ENCODE measurements at regions not wholly inside any gene's neighbourhood (a gene's known extent, or its start where the extent isn't known, plus 50 kb on each side); places are given as distances from the start of the nearest gene placed in this dataset.
"Not testable (repeated sequence)": the region's sequence is repeated elsewhere in the genome, so short reads cannot be mapped to it uniquely, and the experiment has no call there.

DNA sequence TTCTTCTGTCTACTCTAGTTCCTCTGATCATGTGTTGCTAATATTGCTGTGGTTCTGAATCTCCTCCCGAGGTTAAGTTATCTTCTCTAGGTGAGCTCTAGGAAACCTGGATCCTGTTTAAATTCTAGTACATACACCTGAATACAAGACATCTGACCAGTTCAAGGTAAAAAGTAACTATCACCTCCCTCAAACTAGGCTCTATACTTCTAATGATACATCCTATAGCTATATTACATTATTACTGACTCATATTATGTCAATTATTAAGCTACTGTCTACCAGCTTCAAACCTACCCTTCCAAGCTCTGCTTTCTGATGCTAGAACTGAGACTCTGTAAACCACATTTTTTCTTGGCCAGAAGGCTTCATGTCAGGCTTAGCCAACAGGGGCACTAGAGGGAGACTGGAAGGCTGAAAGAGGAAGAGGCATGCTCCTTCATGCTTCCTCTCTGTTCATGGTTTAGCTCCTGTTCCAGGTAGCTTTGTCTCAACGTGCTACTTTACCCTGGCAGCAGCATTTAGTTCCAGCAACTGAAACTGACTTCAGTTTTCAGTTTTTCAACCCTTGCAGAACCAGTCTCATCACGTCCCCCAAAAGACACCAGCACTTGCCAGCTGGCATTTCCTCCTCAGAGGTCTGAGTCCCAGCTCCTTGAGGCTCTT is 148.4 kb upstream of the TOP1 start:
- intact Hi-C loops (cut with DNase I), result no loop called here
- no peak for DNase-seq (ENCODE audit: low spot score)

DNA sequence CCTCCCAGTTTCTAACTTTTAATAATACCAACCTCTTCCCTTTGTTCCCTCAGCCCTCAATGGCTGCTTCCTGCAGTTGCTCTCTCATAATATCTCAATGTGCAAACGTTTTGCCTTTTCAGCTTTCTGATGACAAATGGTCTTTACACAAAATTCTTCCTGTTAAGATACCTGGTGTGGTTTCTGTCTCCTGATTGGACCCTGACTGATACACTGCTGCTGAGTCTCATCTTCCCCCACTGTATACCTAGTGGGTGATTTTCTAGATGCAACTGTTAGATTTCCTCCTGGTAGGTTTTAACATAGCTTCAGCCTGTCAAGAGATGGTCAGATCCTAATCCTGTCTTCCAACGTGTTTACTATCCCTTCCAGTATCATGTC is 147.9 kb upstream of the TOP1 start:
- no peak for DNase-seq (ENCODE audit: low spot score)
- intact Hi-C loops (cut with DNase I), result no loop called here

DNA sequence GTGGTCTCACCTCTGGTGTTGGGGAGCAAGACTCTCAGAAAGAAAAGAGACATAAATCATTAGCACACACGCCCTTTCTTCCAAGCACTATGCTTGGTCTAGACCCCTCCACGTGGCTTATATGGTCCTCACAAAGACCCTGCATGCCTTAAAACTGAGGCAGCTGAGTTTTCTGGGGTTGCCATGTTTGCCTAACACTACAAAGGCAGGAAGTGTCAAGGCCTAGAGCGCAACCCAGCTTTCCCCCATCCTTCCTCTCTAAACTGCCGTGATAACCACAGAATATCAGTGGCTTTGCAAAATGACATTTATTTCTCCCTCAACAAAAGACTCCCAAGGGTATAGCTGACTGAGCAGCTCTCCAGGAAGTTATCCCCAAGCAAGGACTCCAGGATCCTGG is 146.5 kb upstream of the TOP1 start:
- DNase-seq (ENCODE audit: low spot score), result no peak
- intact Hi-C loops (cut with DNase I), result no loop called here

DNA sequence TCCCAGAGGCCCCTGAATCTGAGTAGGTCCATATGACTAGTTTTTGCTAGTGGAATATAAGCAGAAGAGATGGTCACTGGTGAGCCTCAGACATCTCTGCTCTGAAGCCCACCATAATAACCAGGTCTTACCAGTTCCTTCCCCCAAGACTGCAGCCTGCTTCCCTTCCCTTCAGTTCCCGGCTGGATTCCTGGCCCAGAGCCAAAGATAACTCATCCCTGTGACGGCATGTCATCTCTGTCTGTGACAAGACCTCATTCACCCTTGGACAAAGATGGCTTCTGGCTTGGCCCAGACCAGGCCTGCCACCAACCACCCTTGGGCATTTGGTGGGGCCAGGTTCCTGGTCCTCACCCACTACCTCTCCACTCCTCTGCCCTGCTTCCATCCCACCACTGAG is 145.5 kb upstream of the TOP1 start:
- intact Hi-C loops (cut with DNase I), result no loop called here
- DNase-seq (ENCODE audit: low spot score), result no peak

DNA sequence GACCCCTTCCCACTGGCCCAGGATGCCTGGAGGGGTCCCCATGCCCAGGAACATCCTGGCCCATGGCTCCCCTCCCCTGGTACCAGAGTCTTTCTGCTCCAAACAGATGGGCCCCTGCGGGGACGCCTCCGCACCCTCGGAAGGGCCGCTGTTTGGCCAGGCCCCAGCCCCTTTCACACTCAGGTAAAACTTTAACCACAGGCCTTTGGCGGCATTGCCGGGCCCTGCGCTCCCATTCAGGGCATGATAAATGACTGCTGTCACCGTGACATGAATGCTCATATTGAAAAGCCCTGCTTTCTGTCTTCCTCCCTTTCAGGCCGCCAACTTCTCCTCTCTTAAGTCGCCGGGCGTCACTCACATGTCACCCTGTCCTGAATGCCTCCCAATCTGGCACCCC is 141.5 kb upstream of the TOP1 start:
- intact Hi-C loops (cut with DNase I), result no loop called here
- no peak for DNase-seq (ENCODE audit: low spot score)

DNA sequence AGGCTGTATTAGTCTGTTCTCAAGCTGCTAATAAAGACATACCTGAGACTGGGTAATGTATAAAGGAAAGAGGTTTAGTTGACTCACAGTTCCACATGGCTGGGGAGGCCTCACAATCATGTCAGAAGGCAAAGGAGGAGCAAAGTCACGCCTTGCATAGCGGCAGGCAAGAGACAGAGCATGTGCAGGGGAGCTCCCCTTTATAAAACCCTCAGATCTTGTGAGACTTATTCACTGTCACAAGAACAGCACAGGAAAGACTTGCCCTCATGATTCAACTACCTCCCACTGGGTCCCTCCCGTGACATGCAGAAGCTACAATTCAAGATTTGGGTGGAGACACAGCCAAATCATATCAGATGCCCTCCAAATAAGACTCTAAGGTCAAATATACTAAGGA is 139.4 kb upstream of the TOP1 start:
- DNase-seq (ENCODE audit: low spot score); intact Hi-C loops (cut with DNase I): not testable (repeated sequence)

DNA sequence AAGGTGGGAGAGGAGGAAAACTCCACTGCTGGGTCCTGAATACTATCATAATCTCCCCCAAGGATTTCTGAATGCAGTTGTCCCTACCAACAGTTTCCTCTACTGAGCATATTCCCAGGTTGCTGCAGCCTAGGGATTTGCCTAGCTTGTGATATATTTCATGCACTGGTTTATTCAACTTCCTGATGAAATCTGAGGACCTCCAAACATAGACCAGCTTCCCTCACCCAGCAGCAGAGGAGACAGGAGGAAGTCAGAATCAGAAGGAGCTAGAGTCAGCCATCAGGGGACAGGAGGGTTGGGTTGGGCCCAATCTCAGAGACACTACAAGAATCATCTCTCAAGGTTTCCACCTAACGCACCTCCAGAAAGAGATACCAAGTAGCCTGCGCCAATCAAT is 138.4 kb upstream of the TOP1 start:
- DNase-seq (ENCODE audit: low spot score), result no peak
- intact Hi-C loops (cut with DNase I), result no loop called here

DNA sequence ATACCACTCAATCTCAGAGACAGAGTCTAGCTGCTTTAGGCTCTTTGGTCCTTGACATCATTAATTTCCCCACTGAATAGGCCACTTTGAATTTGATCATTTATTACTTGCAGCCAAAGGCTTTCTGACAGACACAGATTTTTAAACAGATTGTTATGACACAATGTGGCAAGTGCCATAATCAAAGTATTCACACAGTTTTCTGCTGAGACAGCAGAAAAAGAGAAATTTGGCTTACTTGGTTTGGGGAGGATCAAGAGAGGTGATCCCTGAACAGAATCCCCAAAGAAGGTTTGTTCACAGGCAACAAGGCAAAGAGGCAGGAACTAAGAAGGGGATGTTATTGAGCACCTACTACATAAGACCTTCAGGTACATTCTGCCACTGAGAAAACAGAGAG is 138.0 kb upstream of the TOP1 start:
- DNase-seq (ENCODE audit: low spot score), result no peak
- intact Hi-C loops (cut with DNase I), result no loop called here

DNA sequence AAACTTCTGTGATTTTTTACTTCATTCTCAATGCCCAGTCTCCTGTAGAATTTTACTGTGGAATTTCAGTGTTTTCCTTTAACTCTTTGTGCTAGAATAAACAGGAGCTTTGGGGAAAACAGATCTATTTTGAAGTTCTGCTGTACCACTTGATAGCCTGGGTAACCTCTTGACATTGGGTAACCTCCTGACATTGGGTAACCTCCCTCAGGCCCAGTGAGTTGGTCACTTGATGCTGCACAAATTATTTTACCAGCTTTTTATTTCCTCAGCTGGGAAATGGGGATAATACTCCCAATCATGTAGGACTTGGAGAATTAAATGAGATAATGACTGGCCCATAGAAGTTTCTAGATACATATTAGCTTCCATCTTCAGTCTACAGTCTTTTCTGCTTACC is 137.3 kb upstream of the TOP1 start:
- no peak for DNase-seq (ENCODE audit: low spot score)
- intact Hi-C loops (cut with DNase I), result no loop called here

DNA sequence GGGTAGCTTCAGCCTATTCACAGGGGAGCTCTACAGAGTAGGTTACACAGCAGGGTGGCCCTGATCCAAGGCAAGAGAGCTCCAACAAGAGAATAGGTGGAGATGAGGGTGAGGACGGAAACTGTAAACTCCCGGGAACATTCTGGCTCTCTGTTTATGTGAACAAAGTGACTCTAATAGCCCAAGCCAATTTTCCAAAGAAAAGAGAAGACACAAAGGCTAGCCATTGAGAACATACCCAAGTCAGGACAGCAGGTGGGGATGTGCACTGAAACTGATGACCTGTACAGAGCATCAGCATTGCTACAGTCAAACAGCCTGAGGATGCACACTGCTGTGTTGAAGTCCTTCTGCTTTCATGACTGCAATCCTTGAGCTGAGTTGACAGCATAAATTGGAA is 136.0 kb upstream of the TOP1 start:
- intact Hi-C loops (cut with DNase I), result no loop called here
- DNase-seq (ENCODE audit: low spot score), result no peak

DNA sequence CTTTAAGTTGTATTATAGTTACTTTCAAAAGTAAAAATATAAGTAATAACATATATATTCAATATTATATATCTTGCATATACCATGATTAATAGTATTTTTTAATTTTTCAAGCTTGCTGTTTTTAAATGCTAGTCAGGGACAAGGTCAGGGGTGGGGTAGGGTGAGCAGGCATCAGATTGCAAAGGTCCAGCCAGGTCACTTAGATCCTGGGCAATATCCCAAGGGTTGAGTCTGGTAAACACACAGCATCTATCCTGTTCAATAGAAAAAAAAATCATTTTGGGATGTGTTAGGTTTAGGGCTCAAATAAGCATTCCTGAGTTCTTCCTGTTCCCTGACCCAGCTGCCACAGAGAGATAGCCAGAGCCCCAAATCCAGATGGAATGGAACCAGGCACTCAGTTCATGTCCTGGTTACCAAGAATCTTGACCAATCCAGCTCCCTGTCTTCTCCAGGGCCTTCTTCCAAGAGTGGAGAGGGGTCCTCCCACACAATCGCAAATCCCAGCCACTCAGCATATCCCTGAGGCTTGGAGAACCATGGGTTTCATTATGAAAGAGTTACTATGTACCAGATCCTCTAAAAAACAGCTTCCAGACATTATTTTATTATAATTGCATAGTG is 134.9 kb upstream of the TOP1 start:
- intact Hi-C loops (cut with DNase I), result no loop called here
- DNase-seq (ENCODE audit: low spot score), result no peak

DNA sequence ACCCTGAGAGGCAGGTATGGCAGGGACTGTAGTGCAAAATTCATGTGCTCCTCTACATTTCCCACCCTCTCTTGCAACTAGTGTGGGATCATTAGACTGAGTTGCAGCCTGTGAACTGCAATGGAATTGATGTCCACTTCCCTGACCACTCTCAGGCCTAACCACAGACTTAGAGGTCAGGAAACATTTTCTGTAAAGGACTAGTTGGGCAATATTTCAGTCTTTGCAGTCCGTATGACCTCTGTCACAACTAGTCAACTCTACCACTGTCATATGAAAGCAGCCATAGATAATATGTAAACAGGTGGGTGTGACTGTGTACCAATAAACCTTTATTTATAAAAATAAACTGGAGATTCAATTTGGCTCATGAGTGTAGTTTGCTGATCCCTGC is 134.4 kb upstream of the TOP1 start:
- no peak for DNase-seq (ENCODE audit: low spot score)
- intact Hi-C loops (cut with DNase I), result no loop called here

DNA sequence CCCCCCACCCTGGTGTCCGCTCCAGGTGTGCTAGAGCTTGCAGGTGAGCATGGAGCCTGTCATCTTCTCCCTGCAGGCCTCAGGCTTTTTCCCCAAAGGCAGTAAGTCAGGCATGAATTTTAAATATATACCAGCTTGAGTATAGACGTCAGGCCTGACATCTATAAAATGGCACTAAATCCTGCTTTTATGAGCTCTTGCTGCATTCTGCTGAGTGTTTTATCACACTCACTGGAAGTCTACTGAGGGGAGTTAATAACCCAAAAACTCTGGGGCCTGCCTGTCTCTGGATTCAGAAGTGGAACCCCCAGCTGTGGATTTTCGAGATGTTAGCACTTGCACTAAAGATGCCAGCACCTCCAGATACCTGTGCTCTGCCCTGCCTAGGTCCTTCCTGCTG is 133.4 kb upstream of the TOP1 start:
- intact Hi-C loops (cut with DNase I), result no loop called here
- DNase-seq (ENCODE audit: low spot score), result no peak

DNA sequence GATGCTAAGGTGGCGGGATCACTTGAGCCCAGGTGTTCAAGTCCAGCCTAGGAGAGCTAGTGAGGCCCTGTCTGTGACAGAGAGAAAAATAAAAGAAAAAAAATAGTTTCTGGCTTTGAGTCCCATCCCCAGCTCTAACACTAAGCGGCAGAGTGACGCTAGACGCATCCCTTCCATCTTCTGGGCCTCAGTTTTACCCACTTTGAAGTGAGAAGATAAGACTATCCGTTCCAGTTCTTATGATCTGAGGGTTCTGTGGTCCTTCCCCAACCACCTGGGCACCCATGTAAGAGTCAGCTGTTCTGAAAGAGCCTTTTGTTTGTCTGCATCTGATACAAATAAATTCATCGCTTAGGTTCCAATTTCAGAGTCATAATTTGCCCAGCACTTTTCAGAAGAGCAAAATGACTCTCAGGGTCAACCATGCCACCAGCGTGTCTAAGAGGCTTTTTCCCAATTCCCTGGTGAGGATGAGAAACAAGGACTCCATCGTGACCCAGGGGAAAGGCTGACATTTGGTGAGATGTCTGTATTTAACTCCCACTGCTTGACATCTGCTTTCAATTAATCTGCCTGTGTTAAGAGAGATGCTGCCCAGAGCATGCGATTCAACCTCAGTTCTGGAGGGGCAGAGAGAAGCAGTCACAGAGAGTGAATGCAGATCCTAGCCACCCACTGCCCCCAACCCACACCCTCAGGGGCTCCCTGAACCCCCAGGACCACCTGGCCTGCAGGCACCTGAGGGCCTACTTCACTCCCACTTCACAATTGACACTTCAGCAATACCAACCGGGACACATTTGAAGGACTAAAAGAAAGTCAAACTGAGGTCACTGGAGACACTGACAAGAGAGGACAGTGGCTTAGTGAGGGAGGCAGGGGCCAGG is 131.6 kb upstream of the TOP1 start:
- intact Hi-C loops (cut with DNase I), result no loop called here
- DNase-seq (ENCODE audit: low spot score), result no peak

DNA sequence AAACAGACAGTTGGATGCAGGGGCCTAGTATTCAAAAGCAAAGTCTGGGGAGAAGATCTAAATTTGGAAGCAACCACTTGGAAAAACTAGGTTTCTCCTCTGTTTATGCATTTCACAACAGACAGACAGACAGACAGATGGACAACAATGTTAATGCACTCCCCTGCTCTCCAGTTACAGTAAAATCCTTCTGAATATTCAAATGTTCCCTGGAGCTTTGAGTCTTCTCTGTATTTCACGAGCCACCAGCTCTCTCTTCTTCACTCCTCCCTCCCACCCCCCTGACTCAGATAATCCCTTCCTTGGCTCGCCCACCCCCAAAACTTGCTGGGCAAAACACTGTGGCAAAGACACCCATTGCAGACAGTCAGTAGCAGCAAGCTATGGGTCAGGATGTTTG is 129.3 kb upstream of the TOP1 start:
- intact Hi-C loops (cut with DNase I), result no loop called here
- DNase-seq (ENCODE audit: low spot score), result no peak

DNA sequence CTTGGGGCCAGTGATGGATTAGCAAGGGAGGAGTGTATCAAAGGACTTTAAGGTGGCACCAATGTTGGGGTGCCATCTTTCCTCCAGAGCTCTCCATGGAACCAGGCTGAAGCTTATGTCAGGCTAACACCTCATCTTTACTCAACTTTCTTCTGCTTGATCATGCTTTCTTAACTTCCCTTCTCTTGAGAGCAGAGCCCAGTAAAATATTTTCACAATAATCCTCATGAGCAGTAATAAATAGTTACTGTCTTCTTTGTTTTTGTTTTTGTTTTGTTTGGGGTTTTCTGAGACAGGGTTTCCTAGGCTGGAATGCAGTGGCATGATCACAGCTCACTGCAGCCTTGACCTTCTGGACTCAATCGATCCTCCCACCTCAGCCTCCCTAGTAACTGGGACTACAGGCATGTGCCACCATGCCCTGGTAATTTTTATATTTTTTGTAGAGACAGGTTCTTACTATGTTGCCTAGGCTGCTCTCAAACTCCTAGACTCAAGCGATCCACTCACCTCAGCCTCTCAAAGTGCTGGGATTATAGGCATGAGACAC is 127.9 kb upstream of the TOP1 start:
- intact Hi-C loops (cut with DNase I), result no loop called here

DNA sequence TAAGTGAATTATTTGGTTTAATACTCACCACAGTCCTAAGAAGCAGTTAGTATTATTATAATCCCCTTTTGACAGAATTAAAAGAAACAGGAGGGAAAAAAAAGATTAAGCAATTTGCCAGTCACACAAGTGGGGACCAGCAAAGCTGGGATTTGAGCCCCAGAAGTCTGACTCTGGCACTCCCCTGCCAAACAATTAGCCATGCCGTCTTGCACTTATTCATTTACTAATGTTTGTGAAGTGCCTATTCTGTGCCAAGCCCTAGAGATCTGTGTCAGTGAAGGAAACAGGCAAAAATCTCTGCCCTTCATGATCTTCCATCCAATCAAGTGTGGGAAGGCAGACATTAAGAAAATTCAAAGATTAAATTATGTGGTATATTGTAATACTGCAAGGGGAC is 126.0 kb upstream of the TOP1 start:
- no peak for DNase-seq (ENCODE audit: low spot score)
- intact Hi-C loops (cut with DNase I), result no loop called here

More for the DNA sequence above, 127.9 kb upstream of the TOP1 start:
- DNase-seq (ENCODE audit: low spot score), result no peak

DNA sequence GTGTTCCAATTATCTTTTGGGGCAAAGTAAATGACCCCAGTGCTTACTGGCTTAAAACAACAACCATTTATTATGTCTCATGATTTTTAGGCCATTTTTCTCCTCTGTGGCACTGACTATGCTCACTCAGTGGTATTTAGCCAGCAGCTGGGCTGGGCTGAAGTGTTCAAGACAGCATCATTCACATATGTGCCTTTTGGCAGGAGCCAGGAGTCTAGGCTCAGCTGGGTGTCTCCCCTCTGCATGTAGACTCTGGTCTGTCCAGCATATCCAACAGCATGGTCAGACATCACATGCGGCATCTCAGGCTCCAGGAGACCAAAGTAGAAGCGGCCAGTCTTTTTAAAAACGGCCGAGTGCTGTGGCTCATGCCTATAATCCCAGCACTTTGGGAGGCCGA is 120.3 kb upstream of the TOP1 start:
- intact Hi-C loops (cut with DNase I), result no loop called here
- no peak for DNase-seq (ENCODE audit: low spot score)

DNA sequence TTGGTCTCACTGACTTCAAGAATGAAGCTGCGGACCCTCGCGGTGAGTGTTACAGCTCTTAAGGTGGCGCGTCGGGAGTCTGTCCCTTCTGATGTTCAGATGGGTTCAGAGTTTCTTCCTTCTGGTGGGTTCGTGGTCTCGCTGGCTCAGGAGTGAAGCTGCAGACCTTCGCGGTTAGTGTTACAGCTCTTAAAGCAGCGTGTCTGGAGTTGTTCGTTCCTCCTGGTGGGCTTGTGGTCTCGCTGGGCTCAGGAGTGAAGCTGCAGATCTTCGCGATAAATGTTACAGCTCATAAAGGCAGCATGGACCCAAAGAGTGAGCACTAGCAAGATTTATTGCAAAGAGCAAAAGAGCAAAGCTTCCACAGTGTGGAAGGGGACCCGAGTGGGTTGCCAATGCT is 119.1 kb upstream of the TOP1 start:
- DNase-seq (ENCODE audit: low spot score); intact Hi-C loops (cut with DNase I): not testable (repeated sequence)

DNA sequence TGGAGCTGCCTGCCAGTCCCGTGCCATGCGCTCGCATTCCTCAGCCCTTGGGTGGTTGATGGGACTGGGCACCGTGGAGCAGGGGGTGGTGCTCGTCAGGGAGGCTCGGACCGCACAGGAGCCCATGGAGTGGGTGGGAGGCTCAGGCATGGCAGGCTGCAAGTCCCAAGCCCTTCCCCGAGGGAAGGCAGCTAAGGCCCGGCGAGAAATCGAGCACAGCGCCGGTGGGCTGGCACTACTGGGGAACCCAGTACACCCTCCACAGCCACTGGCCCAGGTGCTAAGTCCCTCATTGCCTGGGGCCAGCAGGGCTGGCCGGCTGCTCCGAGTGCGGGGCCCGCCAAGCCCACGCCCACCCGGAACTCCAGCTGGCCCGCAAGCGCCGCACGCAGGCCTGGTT is 118.2 kb upstream of the TOP1 start:
- intact Hi-C loops (cut with DNase I), result not testable (repeated sequence)

DNA sequence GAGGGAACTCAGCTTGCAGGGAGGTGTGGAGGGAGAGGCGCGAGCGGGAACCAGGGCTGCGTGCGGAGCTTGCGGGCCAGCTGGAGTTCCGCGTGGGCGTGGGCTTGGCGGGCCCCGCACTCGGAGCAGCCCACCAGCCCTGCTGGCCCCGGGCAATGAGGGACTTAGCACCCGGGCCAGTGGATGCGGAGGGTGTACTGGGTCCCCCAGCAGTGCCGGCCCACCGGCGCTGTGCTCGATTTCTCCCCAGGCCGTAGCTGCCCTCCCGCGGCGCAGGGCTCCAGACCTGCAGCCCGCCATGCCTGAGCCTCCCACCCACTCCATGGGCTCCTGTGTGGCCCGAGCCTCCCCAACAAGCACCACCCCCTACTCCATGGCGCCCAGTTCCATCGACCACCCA is 117.5 kb upstream of the TOP1 start:
- intact Hi-C loops (cut with DNase I); DNase-seq (ENCODE audit: low spot score): not testable (repeated sequence)

More for the DNA sequence above, 118.2 kb upstream of the TOP1 start:
- not testable (repeated sequence) for DNase-seq (ENCODE audit: low spot score)

All from cardiac septum (tissue), 1 donor.